GM12891 (cell line): ENCODE measurements at regions not wholly inside any gene's neighbourhood (a gene's known extent, or its start where the extent isn't known, plus 50 kb on each side); places are given as distances from the start of the nearest gene placed in this dataset.

Experiments
- POLR2A ChIP-seq: IDR thresholded peaks from 2 replicates; pipeline ENCODE4 v1.6.1; 2011; ENCODE audit warnings: low read depth, low read length, control low read depth
- POLR2AphosphoS5 ChIP-seq: IDR thresholded peaks from 2 replicates; pipeline ENCODE4 v1.6.1; 2011; ENCODE audit warnings: low read depth, low read length, control low read depth
- TAF1 ChIP-seq: IDR thresholded peaks from 2 replicates; pipeline ENCODE4 v1.6.1; 2011; ENCODE audit warnings: low read depth, low read length, control low read depth

- TF ChIP-seq POLR2A (no peak), POLR2AphosphoS5 (no peak), TAF1 (no peak)
Measured at GRCh38 chr5:99099691-99100090, 170.9 kb upstream of the CHD1 start.
